HL-60 (cell line): ENCODE measurements at regions not wholly inside any gene's neighbourhood (a gene's known extent, or its start where the extent isn't known, plus 50 kb on each side); places are given as distances from the start of the nearest gene placed in this dataset.
"Not testable (repeated sequence)": the region's sequence is repeated elsewhere in the genome, so short reads cannot be mapped to it uniquely, and the experiment has no call there.

Experiments
- DNase-seq, 2 experiments: peaks; one replicate each; pipeline ENCODE4 v3.0.0-alpha.2; 2010 to 2020; ENCODE audit warnings: low read depth in 1 of 2, low spot score in 1 of 2
- H3K27ac ChIP-seq: fragments of 250-450 bp; sonication (Bioruptor Pico); replicated peaks from 2 replicates; pipeline ENCODE4 v1.5.1; 2020; ENCODE audit warnings: mild to moderate bottlenecking, moderate library complexity
- H3K27me3 ChIP-seq: fragments of 250-450 bp; sonication (Bioruptor Pico); 2 replicates; pipeline ENCODE4 v1.5.1; 2021; ENCODE audit warnings: mild to moderate bottlenecking, moderate library complexity; ENCODE audit not compliant: insufficient read depth, poor library complexity, severe bottlenecking
- H3K4me3 ChIP-seq: replicated peaks from 2 replicates; pipeline ENCODE4 v1.5.1; 2011; ENCODE audit warnings: mild to moderate bottlenecking, control low read depth, low read length; ENCODE audit not compliant: insufficient read depth
- GABPA ChIP-seq: IDR thresholded peaks from 2 replicates; pipeline ENCODE4 v1.6.1; 2012; ENCODE audit warnings: low read depth
- POLR2AphosphoS5 ChIP-seq: IDR thresholded peaks from 2 replicates; pipeline ENCODE4 v1.6.1; 2012; ENCODE audit warnings: low read depth
- SPI1 ChIP-seq: IDR thresholded peaks from 2 replicates; pipeline ENCODE4 v1.6.1; 2012; ENCODE audit warnings: low read depth, mild to moderate bottlenecking, borderline replicate concordance
- TF ChIP-seq, protein P1 (sequence below): IDR thresholded peaks from 2 replicates; pipeline ENCODE4 v1.6.1; 2012; ENCODE audit warnings: low read depth; ENCODE audit not compliant: insufficient replicate concordance
- TF ChIP-seq, protein P2 (sequence below): IDR thresholded peaks from one replicate; pipeline ENCODE4 v1.5.1; 2011; ENCODE audit warnings: low read length, control low read depth, inconsistent platforms; ENCODE audit not compliant: insufficient read depth

DNA sequence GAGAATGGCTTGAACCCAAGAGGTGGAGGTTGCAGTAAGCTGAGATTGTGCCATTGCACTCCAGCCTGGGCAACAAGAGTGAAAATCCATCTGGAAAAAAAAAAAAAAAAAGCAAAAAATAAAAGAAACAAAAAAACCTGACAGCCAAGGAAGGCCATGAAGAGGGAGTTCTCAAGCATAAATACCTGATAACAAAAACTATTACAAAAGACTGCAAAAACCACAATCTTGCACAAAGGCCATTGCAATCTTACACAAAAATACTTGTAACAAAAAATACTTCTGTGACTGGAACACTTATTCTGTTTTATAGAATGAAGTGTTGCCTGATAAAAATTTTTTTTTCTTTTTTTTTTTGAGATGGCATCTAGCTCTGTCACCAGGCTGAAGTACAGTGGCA, 61.5 kb upstream of the TSC22D1 start:
- Histone ChIP-seq H3K4me3 (no peak overlapping the region), H3K27me3 (no peaks in the 10 kb centered on the region), H3K27ac (no peak overlapping the region)
- TF ChIP-seq, protein P1, sequence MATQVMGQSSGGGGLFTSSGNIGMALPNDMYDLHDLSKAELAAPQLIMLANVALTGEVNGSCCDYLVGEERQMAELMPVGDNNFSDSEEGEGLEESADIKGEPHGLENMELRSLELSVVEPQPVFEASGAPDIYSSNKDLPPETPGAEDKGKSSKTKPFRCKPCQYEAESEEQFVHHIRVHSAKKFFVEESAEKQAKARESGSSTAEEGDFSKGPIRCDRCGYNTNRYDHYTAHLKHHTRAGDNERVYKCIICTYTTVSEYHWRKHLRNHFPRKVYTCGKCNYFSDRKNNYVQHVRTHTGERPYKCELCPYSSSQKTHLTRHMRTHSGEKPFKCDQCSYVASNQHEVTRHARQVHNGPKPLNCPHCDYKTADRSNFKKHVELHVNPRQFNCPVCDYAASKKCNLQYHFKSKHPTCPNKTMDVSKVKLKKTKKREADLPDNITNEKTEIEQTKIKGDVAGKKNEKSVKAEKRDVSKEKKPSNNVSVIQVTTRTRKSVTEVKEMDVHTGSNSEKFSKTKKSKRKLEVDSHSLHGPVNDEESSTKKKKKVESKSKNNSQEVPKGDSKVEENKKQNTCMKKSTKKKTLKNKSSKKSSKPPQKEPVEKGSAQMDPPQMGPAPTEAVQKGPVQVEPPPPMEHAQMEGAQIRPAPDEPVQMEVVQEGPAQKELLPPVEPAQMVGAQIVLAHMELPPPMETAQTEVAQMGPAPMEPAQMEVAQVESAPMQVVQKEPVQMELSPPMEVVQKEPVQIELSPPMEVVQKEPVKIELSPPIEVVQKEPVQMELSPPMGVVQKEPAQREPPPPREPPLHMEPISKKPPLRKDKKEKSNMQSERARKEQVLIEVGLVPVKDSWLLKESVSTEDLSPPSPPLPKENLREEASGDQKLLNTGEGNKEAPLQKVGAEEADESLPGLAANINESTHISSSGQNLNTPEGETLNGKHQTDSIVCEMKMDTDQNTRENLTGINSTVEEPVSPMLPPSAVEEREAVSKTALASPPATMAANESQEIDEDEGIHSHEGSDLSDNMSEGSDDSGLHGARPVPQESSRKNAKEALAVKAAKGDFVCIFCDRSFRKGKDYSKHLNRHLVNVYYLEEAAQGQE: no peak
- TF ChIP-seq, protein P2, sequence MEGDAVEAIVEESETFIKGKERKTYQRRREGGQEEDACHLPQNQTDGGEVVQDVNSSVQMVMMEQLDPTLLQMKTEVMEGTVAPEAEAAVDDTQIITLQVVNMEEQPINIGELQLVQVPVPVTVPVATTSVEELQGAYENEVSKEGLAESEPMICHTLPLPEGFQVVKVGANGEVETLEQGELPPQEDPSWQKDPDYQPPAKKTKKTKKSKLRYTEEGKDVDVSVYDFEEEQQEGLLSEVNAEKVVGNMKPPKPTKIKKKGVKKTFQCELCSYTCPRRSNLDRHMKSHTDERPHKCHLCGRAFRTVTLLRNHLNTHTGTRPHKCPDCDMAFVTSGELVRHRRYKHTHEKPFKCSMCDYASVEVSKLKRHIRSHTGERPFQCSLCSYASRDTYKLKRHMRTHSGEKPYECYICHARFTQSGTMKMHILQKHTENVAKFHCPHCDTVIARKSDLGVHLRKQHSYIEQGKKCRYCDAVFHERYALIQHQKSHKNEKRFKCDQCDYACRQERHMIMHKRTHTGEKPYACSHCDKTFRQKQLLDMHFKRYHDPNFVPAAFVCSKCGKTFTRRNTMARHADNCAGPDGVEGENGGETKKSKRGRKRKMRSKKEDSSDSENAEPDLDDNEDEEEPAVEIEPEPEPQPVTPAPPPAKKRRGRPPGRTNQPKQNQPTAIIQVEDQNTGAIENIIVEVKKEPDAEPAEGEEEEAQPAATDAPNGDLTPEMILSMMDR: no peak
- TF ChIP-seq POLR2AphosphoS5 (no peak), SPI1 (no peak), GABPA (no peak)
- DNase-seq: no peak

DNA sequence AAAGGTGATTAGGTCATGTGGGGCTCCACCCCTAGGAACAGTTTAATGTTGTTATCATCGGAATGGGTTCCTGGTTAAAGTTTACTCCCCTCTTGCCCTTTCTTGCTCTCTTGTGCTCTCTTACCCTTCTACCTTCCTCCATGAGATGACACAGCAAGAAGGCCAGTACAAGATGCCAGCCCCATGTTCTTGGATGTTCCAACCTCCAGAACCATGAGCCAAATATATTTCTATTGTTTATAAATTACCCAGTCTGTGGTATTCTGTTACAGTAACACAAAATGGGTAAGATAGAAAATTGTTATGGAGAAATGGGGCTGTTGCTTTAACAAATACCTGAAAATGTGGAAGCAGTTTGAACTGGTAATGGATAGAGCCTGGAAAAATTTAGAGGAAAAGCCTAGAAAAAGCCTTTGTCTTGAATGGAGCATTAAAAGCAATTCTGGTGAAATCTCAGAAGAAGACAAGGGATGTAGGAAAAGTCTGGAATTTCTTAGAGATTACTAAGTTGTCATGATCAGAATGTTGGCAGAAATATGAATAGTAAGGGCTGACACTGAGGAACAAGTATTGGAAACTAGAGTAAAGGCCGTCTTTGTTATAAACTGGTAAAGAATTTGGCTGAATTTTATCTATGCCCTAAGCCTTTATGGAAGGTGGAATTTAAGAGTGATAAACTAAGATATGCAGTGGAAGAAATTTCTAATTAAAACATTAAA, 53.5 kb upstream of the TSC22D1 start:
- TF ChIP-seq, protein P1: no peak
- no peak for TF ChIP-seq SPI1
- DNase-seq: no peak
- Histone ChIP-seq H3K27ac (no peak overlapping the region), H3K4me3 (no peak overlapping the region), H3K27me3 (no peaks in the 10 kb centered on the region)

DNA sequence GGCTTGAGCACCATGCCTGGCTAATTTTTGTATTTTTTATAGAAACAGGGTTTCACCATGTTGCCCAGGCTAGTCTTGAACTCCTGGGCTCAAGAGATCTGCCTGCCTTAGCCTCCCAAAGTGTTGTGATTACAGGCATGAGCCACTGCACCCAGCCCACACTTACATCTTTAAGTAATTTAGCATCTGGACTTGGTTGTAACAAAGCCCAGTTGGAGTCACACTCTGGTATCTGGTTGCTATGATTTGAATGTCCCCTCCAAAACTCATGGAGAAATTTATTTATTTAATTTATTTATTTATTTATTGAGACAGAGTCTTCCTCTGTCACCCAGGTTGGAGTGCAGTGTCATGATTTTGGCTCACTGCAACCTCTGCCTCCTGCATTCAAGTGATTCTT, 52.7 kb upstream of the TSC22D1 start:
- H3K27me3 ChIP-seq, H3K27ac ChIP-seq, H3K4me3 ChIP-seq, DNase-seq: not testable (repeated sequence)

DNA sequence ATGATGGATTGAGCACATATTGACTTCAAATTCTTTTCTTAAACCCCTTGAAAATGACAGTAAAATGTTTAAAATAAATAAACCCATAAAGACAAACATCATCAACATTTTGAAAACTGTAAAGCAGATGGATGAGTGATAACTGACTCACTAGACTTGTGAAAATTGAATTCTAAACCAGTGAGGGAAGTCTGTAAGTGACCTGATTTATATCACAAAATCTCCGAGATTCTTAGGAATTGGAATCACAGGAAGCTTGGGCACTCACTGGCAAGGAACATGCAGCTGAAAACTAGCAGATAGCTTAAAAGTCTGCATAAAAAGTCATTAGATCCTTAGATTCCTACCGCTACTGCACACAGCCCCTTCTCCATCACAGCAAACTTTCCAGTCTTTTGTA, 51.3 kb upstream of the TSC22D1 start:
- no peak overlapping the region for H3K4me3 ChIP-seq
- TF ChIP-seq SPI1 (no peak), POLR2AphosphoS5 (no peak), GABPA (no peak)
- TF ChIP-seq, protein P1: no peak
- TF ChIP-seq, protein P2: no peak
- no peak for DNase-seq
- H3K27me3 ChIP-seq: no peaks in the 10 kb centered on the region
- H3K27ac ChIP-seq: no peak overlapping the region
